ENCODE measurements at regions not wholly inside any gene's neighbourhood (a gene's known extent, or its start where the extent isn't known, plus 50 kb on each side); places are given as distances from the start of the nearest gene placed in this dataset.

- TF ChIP-seq CTCF (IDR thresholded peaks at IDR 0.05; ENCODE audit: control extremely low read depth in 1 of 3, insufficient read depth in 1 of 3, low read depth in 1 of 3, low read length in 3 of 3) (no peak), POLR2AphosphoS5 (IDR thresholded peaks at IDR 0.05; ENCODE audit: low read depth, low read length) (no peak), GABPA (IDR thresholded peaks at IDR 0.05; ENCODE audit: borderline replicate concordance, insufficient read depth, low read length) (no peak), HDAC6 (IDR thresholded peaks at IDR 0.05; ENCODE audit: low read depth, low read length) (no peak)
These were observed 56.0 kb upstream of the ADRA1D start for GRCh38 chr20:4305091-4305490.

Data from H1 (cell line).